Breast epithelium (tissue), 4 donors: ENCODE measurements at regions not wholly inside any gene's neighbourhood (a gene's known extent, or its start where the extent isn't known, plus 50 kb on each side); places are given as distances from the start of the nearest gene placed in this dataset.

Experiments used
- DNase-seq, 2 donors: peaks; one replicate each; pipeline ENCODE4 v3.0.0-alpha.2; 2019; ENCODE audit warnings: low spot score in 2 of 2
- H3K27ac ChIP-seq, 2 donors: fragments of 200-600 bp; sonication (generic) in 1 of 2; one replicate each; pipeline ENCODE4 v1.5.1; 2016 to 2019; ENCODE audit warnings: mild to moderate bottlenecking in 1 of 2
- H3K27me3 ChIP-seq, 2 donors: fragments of 200-600 bp; sonication (generic) in 1 of 2; one replicate each; pipeline versions ENCODE4 v1.5.1 to v1.6.0; 2017 to 2019; ENCODE audit warnings: control low read depth in 1 of 2, mild to moderate bottlenecking in 1 of 2
- H3K36me3 ChIP-seq: fragments of 200-600 bp; one replicate; pipeline ENCODE4 v1.5.1; 2019
- H3K4me1 ChIP-seq, 2 donors: fragments of 200-600 bp; sonication (generic); one replicate each; pipeline ENCODE4 v1.5.1; 2016 to 2019; ENCODE audit warnings: control low read depth in 1 of 2
- H3K4me3 ChIP-seq, 3 donors: fragments of 200-600 bp; sonication (generic); 1 replicate in 2 of 3; 2 replicates in 1 of 3; pipeline ENCODE4 v1.5.1; 2016 to 2019; ENCODE audit warnings: mild to moderate bottlenecking in 3 of 3, moderate library complexity in 2 of 3
- H3K9me3 ChIP-seq, 2 donors: fragments of 200-600 bp; sonication (generic) in 1 of 2; one replicate each; pipeline ENCODE4 v1.5.1; 2016 to 2019; ENCODE audit warnings: control low read depth in 1 of 2
- POLR2A ChIP-seq: fragments of 450-650 bp; IDR thresholded peaks from one replicate; pipeline ENCODE4 v1.6.1; 2016; ENCODE audit warnings: antibody characterized with exemption, mild to moderate bottlenecking, moderate library complexity
- POLR2AphosphoS5 ChIP-seq, 3 donors: sonication (generic); formaldehyde crosslinking; IDR thresholded peaks; one replicate each; pipeline ENCODE4 v1.6.1; 2017; ENCODE audit warnings: antibody characterized with exemption in 3 of 3
- intact Hi-C: fragments of 100-400 bp; cut with DNase I; formaldehyde crosslinking; loops from one replicate; pipeline ENCODE4 v1.15.1; 2023; ENCODE audit warnings: low total_unique reads
- TF ChIP-seq, protein P1 (sequence below), 3 donors: fragments of 450-650 bp; IDR thresholded peaks; one replicate each; pipeline ENCODE4 v1.5.1; 2016 to 2017; ENCODE audit warnings: antibody characterized with exemption in 3 of 3, mild to moderate bottlenecking in 3 of 3, moderate library complexity in 3 of 3

- no peaks in the 10 kb centered on the region for H3K4me1 ChIP-seq
- H3K27ac ChIP-seq = no peak overlapping the region
- H3K36me3 ChIP-seq = no peaks in the 10 kb centered on the region
- H3K27me3 ChIP-seq = no peaks in the 10 kb centered on the region
- H3K4me3 ChIP-seq = no peak overlapping the region
- intact Hi-C loops = no loop called here
- TF ChIP-seq POLR2AphosphoS5 (IDR thresholded peaks at IDR 0.05) = no peak
- TF ChIP-seq POLR2A = no peak
- TF ChIP-seq, protein P1, sequence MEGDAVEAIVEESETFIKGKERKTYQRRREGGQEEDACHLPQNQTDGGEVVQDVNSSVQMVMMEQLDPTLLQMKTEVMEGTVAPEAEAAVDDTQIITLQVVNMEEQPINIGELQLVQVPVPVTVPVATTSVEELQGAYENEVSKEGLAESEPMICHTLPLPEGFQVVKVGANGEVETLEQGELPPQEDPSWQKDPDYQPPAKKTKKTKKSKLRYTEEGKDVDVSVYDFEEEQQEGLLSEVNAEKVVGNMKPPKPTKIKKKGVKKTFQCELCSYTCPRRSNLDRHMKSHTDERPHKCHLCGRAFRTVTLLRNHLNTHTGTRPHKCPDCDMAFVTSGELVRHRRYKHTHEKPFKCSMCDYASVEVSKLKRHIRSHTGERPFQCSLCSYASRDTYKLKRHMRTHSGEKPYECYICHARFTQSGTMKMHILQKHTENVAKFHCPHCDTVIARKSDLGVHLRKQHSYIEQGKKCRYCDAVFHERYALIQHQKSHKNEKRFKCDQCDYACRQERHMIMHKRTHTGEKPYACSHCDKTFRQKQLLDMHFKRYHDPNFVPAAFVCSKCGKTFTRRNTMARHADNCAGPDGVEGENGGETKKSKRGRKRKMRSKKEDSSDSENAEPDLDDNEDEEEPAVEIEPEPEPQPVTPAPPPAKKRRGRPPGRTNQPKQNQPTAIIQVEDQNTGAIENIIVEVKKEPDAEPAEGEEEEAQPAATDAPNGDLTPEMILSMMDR (IDR thresholded peaks at IDR 0.05) = no peak
- no peak for DNase-seq
- H3K9me3 ChIP-seq = no peaks in the 10 kb centered on the region
Observed at GRCh38 chr9:107946364-107947141, 457.0 kb upstream of the KLF4 start.

DNA sequence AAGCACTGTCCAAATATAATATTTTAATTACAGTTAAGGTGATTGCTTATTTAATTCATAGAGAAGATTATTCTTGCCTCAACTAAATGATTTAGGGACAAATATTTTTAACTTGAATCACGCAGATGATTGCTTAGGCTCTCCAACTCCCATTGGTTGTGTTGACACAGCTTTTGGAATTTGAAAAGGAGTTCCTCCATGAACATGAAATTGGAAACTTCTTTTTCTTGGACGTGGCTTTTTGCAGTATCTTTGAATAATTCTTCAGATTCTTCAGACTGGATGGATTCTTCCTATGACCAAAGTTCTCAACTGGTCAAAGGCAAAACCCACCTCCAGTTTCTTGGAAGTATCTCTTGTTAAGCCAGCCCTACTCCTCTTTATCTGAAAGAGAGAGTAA, 456.4 kb upstream of the KLF4 start:
- TF ChIP-seq, protein P1 (IDR thresholded peaks at IDR 0.05) = no peak
- TF ChIP-seq POLR2A = no peak
- no peak for TF ChIP-seq POLR2AphosphoS5 (IDR thresholded peaks at IDR 0.05)
- H3K4me3 ChIP-seq = no peak overlapping the region
- no peak overlapping the region for H3K27ac ChIP-seq
- no peaks in the 10 kb centered on the region for H3K27me3 ChIP-seq
- H3K36me3 ChIP-seq = no peaks in the 10 kb centered on the region
- no peaks in the 10 kb centered on the region for H3K9me3 ChIP-seq
- no peak for DNase-seq
- intact Hi-C loops = no loop called here
- no peaks in the 10 kb centered on the region for H3K4me1 ChIP-seq

- Histone ChIP-seq H3K27ac (no peak overlapping the region), H3K4me3 (no peak overlapping the region)
- TF ChIP-seq, protein P1 (IDR thresholded peaks at IDR 0.05) = no peak
- no peak for TF ChIP-seq POLR2AphosphoS5 (IDR thresholded peaks at IDR 0.05)
- TF ChIP-seq POLR2A = no peak
Observed at GRCh38 chr9:107945493-107945892, 455.9 kb upstream of the KLF4 start.

DNA sequence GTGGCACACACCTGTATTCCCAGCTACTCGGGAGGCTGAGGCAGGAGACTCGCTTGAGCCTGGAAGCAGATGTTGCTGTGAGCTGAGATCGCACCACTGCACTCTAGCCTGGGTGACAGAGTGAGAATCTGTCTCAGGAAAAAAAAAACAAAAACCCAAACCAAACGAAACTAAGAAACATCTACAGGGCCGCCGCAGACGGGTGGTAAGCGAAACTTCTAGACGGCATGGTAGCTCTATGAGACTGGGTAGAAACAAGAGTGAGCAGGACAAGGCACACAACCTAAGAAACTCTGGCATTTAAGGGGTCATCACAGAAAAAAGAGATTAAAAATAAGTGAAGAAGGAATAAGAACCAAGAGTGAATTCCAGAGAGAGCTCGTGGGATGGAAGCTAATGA, 454.8 kb upstream of the KLF4 start:
- no peak for TF ChIP-seq POLR2AphosphoS5 (IDR thresholded peaks at IDR 0.05)
- TF ChIP-seq, protein P1 (IDR thresholded peaks at IDR 0.05) = no peak
- no peak for TF ChIP-seq POLR2A
- H3K4me3 ChIP-seq = no peak overlapping the region
- no peaks in the 10 kb centered on the region for H3K36me3 ChIP-seq
- no peak overlapping the region for H3K27ac ChIP-seq
- no peak for DNase-seq
- H3K9me3 ChIP-seq = no peaks in the 10 kb centered on the region
- intact Hi-C loops = no loop called here
- H3K4me1 ChIP-seq = no peaks in the 10 kb centered on the region
- H3K27me3 ChIP-seq = no peaks in the 10 kb centered on the region

More at GRCh38 chr9:107945493-107945892, 455.9 kb upstream of the KLF4 start:
- Histone ChIP-seq H3K36me3 (no peaks in the 10 kb centered on the region), H3K27me3 (no peaks in the 10 kb centered on the region), H3K9me3 (no peaks in the 10 kb centered on the region), H3K4me1 (no peaks in the 10 kb centered on the region)
- DNase-seq = no peak
- intact Hi-C loops = no loop called here

DNA sequence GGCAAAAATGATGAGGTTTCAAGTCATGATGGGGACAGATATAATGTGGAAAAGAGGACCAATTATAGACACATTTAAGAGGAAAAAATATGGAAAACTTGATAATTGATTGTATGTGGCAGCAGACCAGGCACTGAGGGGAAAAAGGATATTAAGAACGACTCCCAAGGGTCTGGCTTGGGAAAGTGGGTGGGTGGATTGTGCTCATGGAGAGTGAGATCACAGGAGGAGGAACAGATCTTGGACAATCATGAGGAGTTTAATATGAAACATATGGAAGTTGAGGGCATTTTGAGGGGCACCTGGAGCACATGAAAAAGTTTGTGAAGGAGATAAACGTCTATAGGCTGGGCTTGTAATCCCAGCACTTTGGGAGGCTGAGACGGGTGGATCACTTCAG, 454.3 kb upstream of the KLF4 start:
- H3K9me3 ChIP-seq = no peaks in the 10 kb centered on the region
- H3K4me3 ChIP-seq = no peak overlapping the region
- no peaks in the 10 kb centered on the region for H3K36me3 ChIP-seq
- DNase-seq = no peak
- H3K4me1 ChIP-seq = no peaks in the 10 kb centered on the region
- H3K27me3 ChIP-seq = no peaks in the 10 kb centered on the region
- TF ChIP-seq POLR2A = no peak
- no peak for TF ChIP-seq POLR2AphosphoS5 (IDR thresholded peaks at IDR 0.05)
- TF ChIP-seq, protein P1 (IDR thresholded peaks at IDR 0.05) = no peak
- no peak overlapping the region for H3K27ac ChIP-seq
- intact Hi-C loops = no loop called here
